ENCODE measurements at regions not wholly inside any gene's neighbourhood (a gene's known extent, or its start where the extent isn't known, plus 50 kb on each side); places are given as distances from the start of the nearest gene placed in this dataset.
"Not testable (repeated sequence)": the region's sequence is repeated elsewhere in the genome, so short reads cannot be mapped to it uniquely, and the experiment has no call there.

DNA sequence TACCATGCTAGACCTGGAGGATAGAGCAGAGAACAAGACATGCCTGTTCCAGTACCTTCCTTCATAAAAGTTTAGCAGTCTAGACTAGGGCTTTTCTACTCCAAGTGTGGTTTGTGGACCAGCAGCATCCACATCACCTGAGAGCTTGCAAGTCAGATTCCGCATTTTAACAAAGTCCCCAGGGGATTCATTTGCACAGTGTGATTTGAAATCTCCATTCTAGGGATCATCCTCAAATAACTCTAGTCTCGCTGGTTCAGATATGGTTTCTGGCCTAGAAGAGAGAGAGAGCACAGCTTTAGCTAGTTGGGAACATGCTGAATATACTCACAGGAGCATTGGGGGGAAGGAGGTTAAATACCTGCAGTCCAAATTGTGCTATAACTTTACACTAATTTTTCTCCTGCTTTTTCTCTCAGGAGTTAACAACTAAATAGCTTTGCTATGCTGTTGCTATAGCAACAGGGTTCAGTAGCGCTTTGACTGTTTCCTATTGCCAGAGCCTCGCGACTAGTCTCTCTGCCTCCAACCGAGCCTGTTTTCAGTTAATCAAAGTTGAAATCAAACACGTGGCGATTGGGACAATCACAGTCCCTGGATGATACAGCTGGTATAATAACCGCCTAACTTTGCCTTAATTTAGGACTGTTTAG lies 64.0 kb upstream of the RASGRF1 start:
- no peak for DNase-seq

DNA sequence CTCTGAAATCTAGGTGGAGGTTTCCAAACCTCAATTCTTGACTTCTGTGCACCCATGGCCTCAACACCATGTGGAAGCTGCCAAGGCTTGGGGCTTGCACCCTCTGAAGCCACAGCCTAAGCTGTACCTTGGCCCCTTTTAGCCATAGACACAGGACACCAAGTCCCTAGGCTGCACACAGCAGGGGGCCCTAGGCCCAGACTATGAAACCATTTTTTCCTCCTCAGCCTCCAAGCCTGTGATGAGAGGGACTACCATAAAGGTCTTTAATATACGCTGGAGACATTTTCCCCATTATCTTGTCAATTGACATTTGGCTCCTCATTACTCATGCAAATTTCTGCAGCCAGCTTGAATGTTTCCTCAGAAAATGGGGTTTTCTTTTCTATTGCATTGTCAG lies 53.7 kb upstream of the RASGRF1 start:
- not testable (repeated sequence) for DNase-seq

DNA sequence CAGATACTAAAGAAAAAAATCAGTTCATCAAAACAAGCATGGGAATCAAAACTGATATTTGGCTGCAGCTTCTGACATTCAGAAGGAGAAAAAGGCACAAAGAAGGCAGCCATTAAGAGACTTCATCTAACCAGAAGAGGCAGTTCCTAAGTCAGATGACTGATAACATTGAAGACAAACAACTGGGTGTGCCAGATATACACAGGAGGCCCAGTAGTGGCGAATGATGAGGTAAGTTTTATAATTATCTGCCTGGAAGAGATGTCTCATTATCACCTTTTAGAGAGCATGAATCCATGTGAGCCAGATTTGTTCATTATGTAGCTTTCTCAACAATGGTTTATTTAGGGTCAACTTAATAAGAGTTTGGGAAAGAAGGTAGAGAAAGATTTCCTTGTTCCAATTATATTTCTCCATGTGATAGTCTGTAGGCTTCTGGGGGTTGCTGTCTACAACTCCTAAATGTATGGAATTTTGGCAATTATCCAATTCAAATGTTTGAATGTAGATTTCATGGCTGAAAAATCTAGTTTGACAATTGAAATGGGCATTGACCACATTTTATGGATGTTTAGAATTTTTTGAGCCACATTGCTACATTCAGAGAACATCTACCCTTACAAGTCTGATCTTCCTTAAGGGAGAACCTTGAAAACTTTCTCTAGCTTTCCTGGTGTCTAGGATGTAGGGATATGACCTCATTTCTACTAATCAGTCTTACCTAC lies 50.4 kb upstream of the RASGRF1 start:
- DNase-seq: no peak
